ENCODE measurements at regions not wholly inside any gene's neighbourhood (a gene's known extent, or its start where the extent isn't known, plus 50 kb on each side); places are given as distances from the start of the nearest gene placed in this dataset.

DNA sequence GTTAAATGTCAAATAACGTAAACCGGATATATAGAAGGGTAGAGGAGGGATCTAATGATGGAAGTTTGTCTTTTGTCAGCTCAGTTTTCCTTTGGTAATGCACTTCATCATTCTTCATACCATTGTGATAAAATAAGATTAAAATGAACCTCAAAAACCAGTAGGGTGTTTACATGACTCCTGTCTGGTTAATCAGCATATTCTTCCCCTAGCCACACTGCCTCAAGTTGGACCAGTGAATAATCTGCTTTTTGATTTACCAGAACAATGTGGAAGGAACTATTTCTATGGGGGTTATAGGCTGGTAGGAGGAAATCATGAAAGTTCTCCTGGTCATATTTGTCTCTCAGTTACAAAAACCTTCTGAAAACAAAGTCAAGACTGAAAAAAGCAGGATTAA, 634.7 kb downstream of the NCAM2 start:
- Mint-ChIP-seq H3K27me3 (no peaks in the 10 kb centered on the region), H3K36me3 (no peaks in the 10 kb centered on the region), H3K9me3 (peaks cover 0 to 19% (median 5%) of the 10 kb centered on the region in 11 donors), H3K4me1 (no peaks in the 10 kb centered on the region), H3K27ac (no peak overlapping the region), H3K4me3 (no peak overlapping the region)
- Histone ChIP-seq H3K27me3 (ENCODE audit: control insufficient read depth in 2 of 2, insufficient read depth in 2 of 2, low read length in 2 of 2) (no peaks in the 10 kb centered on the region), H3K9me3 (ENCODE audit: control insufficient read depth in 2 of 3, low read length in 3 of 3) (no peaks in the 10 kb centered on the region), H3K4me3 (ENCODE audit: low read length) (no peak overlapping the region), H3K27ac (ENCODE audit: low read depth, low read length) (no peak overlapping the region), H3K36me3 (ENCODE audit: control insufficient read depth in 2 of 3, insufficient read depth in 3 of 3, low read length in 3 of 3) (no peaks in the 10 kb centered on the region), H3K4me1 (ENCODE audit: control insufficient read depth in 2 of 2, insufficient read depth in 2 of 2, low read length in 2 of 2) (no peaks in the 10 kb centered on the region)
- CTCF ChIA-PET: no interaction called here
- no peak for ATAC-seq
- POLR2A ChIA-PET: no interaction called here
- DNase-seq: no peak
- intact Hi-C loops (cut with micrococcal nuclease): no loop called here

DNA sequence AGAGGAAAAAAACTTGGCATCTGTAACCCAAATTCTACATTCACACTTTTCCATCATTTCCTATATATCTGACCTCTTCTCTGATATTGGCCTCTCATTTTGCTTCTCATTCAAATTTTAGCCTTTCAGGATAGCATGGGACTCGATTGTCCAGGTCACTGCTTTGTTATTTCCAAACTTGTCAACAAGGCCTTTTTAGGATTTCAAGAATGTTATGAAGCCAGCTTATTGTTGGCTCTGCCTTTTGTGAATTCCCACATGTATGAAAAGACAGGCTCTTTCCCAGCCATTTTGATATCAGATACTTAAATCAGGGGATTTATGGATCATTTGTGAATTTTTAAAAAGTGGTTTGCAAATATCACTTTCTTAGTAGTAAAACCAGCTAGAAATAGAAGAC, 663.5 kb downstream of the NCAM2 start:
- ChIA-PET CTCF (interaction anchor here (0.7 kb wide), 1 partner anchor 100 kb away, joined by 3 read pairs; no protein-coding TSS in a partner anchor), POLR2A (no interaction called here)
- Mint-ChIP-seq H3K4me1 (no peaks in the 10 kb centered on the region), H3K27me3 (no peaks in the 10 kb centered on the region), H3K9me3 (peaks cover 0 to 28% (median 0%) of the 10 kb centered on the region in 11 donors), H3K4me3 (no peak overlapping the region), H3K27ac (no peak overlapping the region), H3K36me3 (peaks cover 0 to 3% (median 0%) of the 10 kb centered on the region in 5 donors)
- no peaks in the 10 kb centered on the region for H3K9me3 ChIP-seq (ENCODE audit: control insufficient read depth in 2 of 3, low read length in 3 of 3)
- no peaks in the 10 kb centered on the region for H3K36me3 ChIP-seq (ENCODE audit: control insufficient read depth in 2 of 3, insufficient read depth in 3 of 3, low read length in 3 of 3)
- H3K27ac ChIP-seq (ENCODE audit: low read depth, low read length): no peak overlapping the region
- H3K4me1 ChIP-seq (ENCODE audit: control insufficient read depth in 2 of 2, insufficient read depth in 2 of 2, low read length in 2 of 2): no peaks in the 10 kb centered on the region
- no peaks in the 10 kb centered on the region for H3K27me3 ChIP-seq (ENCODE audit: control insufficient read depth in 2 of 2, insufficient read depth in 2 of 2, low read length in 2 of 2)
- intact Hi-C loops (cut with micrococcal nuclease): no loop called here
- DNase-seq (no peak), ATAC-seq (no peak)
- no peak overlapping the region for H3K4me3 ChIP-seq (ENCODE audit: low read length)

DNA sequence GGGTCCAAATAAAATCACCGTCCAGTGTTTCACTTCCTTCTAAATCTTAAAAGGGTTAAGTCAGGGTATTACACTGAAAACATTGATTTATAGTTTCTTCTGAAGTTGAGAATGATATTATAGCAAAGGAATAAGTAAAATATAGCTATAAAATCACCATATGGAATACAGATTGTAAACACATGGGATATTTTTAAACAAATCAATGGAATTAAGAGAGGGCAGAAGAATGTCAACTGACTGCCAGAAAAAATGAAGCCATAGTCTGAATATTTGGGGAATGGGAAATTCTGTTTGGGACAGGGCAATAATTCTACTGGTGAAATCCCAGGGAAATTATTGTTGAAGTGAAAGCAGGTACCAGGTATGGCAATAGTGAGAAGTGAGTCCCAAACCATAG, 664.6 kb downstream of the NCAM2 start:
- Mint-ChIP-seq H3K27me3 (no peaks in the 10 kb centered on the region), H3K9me3 (peaks cover 0 to 28% (median 2%) of the 10 kb centered on the region in 11 donors), H3K4me1 (no peaks in the 10 kb centered on the region), H3K4me3 (no peak overlapping the region), H3K27ac (no peak overlapping the region), H3K36me3 (peaks cover 0 to 3% (median 0%) of the 10 kb centered on the region in 5 donors)
- no peak for ATAC-seq
- DNase-seq: no peak
- Histone ChIP-seq H3K9me3 (ENCODE audit: control insufficient read depth in 2 of 3, low read length in 3 of 3) (no peaks in the 10 kb centered on the region), H3K4me3 (ENCODE audit: low read length) (no peak overlapping the region), H3K27me3 (ENCODE audit: control insufficient read depth in 2 of 2, insufficient read depth in 2 of 2, low read length in 2 of 2) (no peaks in the 10 kb centered on the region), H3K4me1 (ENCODE audit: control insufficient read depth in 2 of 2, insufficient read depth in 2 of 2, low read length in 2 of 2) (no peaks in the 10 kb centered on the region), H3K27ac (ENCODE audit: low read depth, low read length) (no peak overlapping the region), H3K36me3 (ENCODE audit: control insufficient read depth in 2 of 3, insufficient read depth in 3 of 3, low read length in 3 of 3) (no peaks in the 10 kb centered on the region)
- POLR2A ChIA-PET: no interaction called here
- CTCF ChIA-PET: no interaction called here
- intact Hi-C loops (cut with micrococcal nuclease): no loop called here

GRCh38 chr21:21664871-21665270, 666.7 kb downstream of the NCAM2 start:
- Mint-ChIP-seq H3K27me3 (no peaks in the 10 kb centered on the region), H3K27ac (no peak overlapping the region), H3K4me1 (no peaks in the 10 kb centered on the region), H3K4me3 (no peak overlapping the region), H3K9me3 (peaks cover 0 to 21% (median 3%) of the 10 kb centered on the region in 11 donors), H3K36me3 (peaks cover 0 to 3% (median 0%) of the 10 kb centered on the region in 5 donors)
- Histone ChIP-seq H3K9me3 (ENCODE audit: control insufficient read depth in 2 of 3, low read length in 3 of 3) (no peaks in the 10 kb centered on the region), H3K27me3 (ENCODE audit: control insufficient read depth in 2 of 2, insufficient read depth in 2 of 2, low read length in 2 of 2) (no peaks in the 10 kb centered on the region), H3K36me3 (ENCODE audit: control insufficient read depth in 2 of 3, insufficient read depth in 3 of 3, low read length in 3 of 3) (no peaks in the 10 kb centered on the region), H3K4me3 (ENCODE audit: low read length) (no peak overlapping the region), H3K4me1 (ENCODE audit: control insufficient read depth in 2 of 2, insufficient read depth in 2 of 2, low read length in 2 of 2) (no peaks in the 10 kb centered on the region), H3K27ac (ENCODE audit: low read depth, low read length) (no peak overlapping the region)
- ATAC-seq (no peak), DNase-seq (no peak)
- ChIA-PET CTCF (no interaction called here), POLR2A (no interaction called here)
- intact Hi-C loops (cut with micrococcal nuclease): no loop called here

DNA sequence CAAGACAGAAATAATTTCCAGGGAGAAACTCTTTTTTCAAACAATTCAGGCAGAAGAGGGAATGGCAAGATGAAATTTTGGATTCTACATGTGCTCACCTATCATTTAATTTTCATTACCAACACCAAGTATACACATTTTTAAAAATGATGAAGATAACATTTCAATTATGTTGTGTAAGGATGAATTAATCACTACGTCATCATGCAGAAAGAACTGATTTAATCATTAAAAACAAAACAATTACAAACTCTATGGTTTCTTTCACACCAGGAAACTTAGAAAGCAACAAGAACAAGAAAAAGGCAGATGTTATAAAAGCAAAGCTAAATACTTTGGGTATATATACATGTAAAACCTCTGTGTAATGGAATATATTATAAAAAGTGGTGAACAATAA, 668.5 kb downstream of the NCAM2 start:
- Histone ChIP-seq H3K4me3 (ENCODE audit: low read length) (no peak overlapping the region), H3K27ac (ENCODE audit: low read depth, low read length) (no peak overlapping the region), H3K9me3 (ENCODE audit: control insufficient read depth in 2 of 3, low read length in 3 of 3) (no peaks in the 10 kb centered on the region), H3K4me1 (ENCODE audit: control insufficient read depth in 2 of 2, insufficient read depth in 2 of 2, low read length in 2 of 2) (no peaks in the 10 kb centered on the region), H3K27me3 (ENCODE audit: control insufficient read depth in 2 of 2, insufficient read depth in 2 of 2, low read length in 2 of 2) (no peaks in the 10 kb centered on the region), H3K36me3 (ENCODE audit: control insufficient read depth in 2 of 3, insufficient read depth in 3 of 3, low read length in 3 of 3) (no peaks in the 10 kb centered on the region)
- peaks cover 0 to 26% (median 6%) of the 10 kb centered on the region in 11 donors for H3K9me3 Mint-ChIP-seq
- no peak overlapping the region for H3K4me3 Mint-ChIP-seq
- intact Hi-C loops (cut with micrococcal nuclease): no loop called here
- no peaks in the 10 kb centered on the region for H3K4me1 Mint-ChIP-seq
- POLR2A ChIA-PET: no interaction called here
- H3K36me3 Mint-ChIP-seq: peaks cover 0 to 3% (median 0%) of the 10 kb centered on the region in 5 donors
- no peaks in the 10 kb centered on the region for H3K27me3 Mint-ChIP-seq
- ATAC-seq (no peak), DNase-seq (no peak)
- CTCF ChIA-PET: no interaction called here
- no peak overlapping the region for H3K27ac Mint-ChIP-seq

DNA sequence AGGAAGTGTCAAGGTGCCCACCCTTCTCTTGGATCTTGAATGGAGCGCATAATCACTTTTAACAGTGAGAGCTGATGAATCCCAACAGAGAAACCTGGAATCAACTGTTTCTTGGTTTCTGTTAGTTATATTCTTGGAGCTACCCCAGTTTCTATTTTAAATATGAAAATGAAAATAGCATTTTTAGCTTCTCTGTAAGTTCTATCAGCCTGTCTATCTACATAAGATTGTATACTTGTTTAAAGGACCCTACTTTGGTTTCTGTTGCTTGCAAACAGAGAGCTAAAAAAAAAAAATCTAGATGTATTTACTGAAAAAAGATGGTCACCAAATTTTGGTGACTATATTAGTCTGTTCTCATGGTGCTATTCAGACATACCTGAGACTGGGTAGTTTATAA, 670.0 kb downstream of the NCAM2 start:
- ChIA-PET CTCF (no interaction called here), POLR2A (no interaction called here)
- H3K4me3 Mint-ChIP-seq: no peak overlapping the region

GRCh38 chr21:21673959-21674358, 675.8 kb downstream of the NCAM2 start:
- Histone ChIP-seq H3K27me3 (ENCODE audit: control insufficient read depth in 2 of 2, insufficient read depth in 2 of 2, low read length in 2 of 2) (no peaks in the 10 kb centered on the region), H3K27ac (ENCODE audit: low read depth, low read length) (no peak overlapping the region), H3K36me3 (ENCODE audit: control insufficient read depth in 2 of 3, insufficient read depth in 3 of 3, low read length in 3 of 3) (no peaks in the 10 kb centered on the region), H3K9me3 (ENCODE audit: control insufficient read depth in 2 of 3, low read length in 3 of 3) (no peaks in the 10 kb centered on the region), H3K4me3 (ENCODE audit: low read length) (no peak overlapping the region), H3K4me1 (ENCODE audit: control insufficient read depth in 2 of 2, insufficient read depth in 2 of 2, low read length in 2 of 2) (no peaks in the 10 kb centered on the region)
- ChIA-PET CTCF (no interaction called here), POLR2A (no interaction called here)
- Mint-ChIP-seq H3K36me3 (no peaks in the 10 kb centered on the region), H3K9me3 (peaks cover 5 to 39% (median 10%) of the 10 kb centered on the region in 11 donors), H3K4me1 (no peaks in the 10 kb centered on the region), H3K4me3 (no peak overlapping the region), H3K27ac (no peak overlapping the region), H3K27me3 (no peaks in the 10 kb centered on the region)
- ATAC-seq: no peak
- no peak for DNase-seq
- intact Hi-C loops (cut with micrococcal nuclease): no loop called here

More for the DNA sequence above, 670.0 kb downstream of the NCAM2 start:
- intact Hi-C loops (cut with micrococcal nuclease): no loop called here
- DNase-seq (no peak), ATAC-seq (no peak)
- Histone ChIP-seq H3K4me3 (ENCODE audit: low read length) (no peak overlapping the region), H3K27ac (ENCODE audit: low read depth, low read length) (no peak overlapping the region), H3K36me3 (ENCODE audit: control insufficient read depth in 2 of 3, insufficient read depth in 3 of 3, low read length in 3 of 3) (no peaks in the 10 kb centered on the region), H3K27me3 (ENCODE audit: control insufficient read depth in 2 of 2, insufficient read depth in 2 of 2, low read length in 2 of 2) (no peaks in the 10 kb centered on the region), H3K9me3 (ENCODE audit: control insufficient read depth in 2 of 3, low read length in 3 of 3) (no peaks in the 10 kb centered on the region), H3K4me1 (ENCODE audit: control insufficient read depth in 2 of 2, insufficient read depth in 2 of 2, low read length in 2 of 2) (no peaks in the 10 kb centered on the region)
- H3K27ac Mint-ChIP-seq: no peak overlapping the region
- no peaks in the 10 kb centered on the region for H3K27me3 Mint-ChIP-seq
- H3K36me3 Mint-ChIP-seq: no peaks in the 10 kb centered on the region
- peaks cover 0 to 17% (median 5%) of the 10 kb centered on the region in 11 donors for H3K9me3 Mint-ChIP-seq
- no peaks in the 10 kb centered on the region for H3K4me1 Mint-ChIP-seq

Data from naive thymus-derived CD4-positive, alpha-beta T cell (primary cell).